ENCODE measurements at regions not wholly inside any gene's neighbourhood (a gene's known extent, or its start where the extent isn't known, plus 50 kb on each side); places are given as distances from the start of the nearest gene placed in this dataset.

DNA sequence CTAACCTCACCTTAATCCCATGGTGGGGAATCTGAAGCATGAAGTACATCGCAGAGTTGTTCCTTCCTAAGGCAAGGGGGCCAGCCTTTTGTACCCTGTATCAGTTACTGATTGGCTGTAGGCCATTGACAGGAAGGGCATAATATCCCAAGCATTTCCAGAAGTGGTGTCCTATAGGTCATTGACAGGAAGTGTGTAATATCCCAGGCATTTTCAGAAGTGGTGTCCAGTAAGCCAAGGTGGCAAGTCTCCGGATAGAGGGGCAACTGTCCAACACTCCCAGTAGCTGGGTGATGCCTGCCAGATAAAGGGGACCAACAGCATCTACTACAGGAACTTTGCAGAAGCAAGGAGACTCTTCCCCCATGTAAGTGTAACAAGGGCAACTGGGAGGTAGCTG, 52.1 kb upstream of the MYRIP start:
- DNase-seq = no peak
- BruUV-seq (replicated peaks) = no TSS peak
- Mint-ChIP-seq H3K36me3 (ENCODE audit: insufficient read depth, unreplicated experiment) (no peaks in the 10 kb centered on the region), H3K27ac (ENCODE audit: unreplicated experiment) (no peak overlapping the region), H3K4me3 (ENCODE audit: low read depth, unreplicated experiment) (no peak overlapping the region), H3K27me3 (ENCODE audit: unreplicated experiment) (peaks cover 12% of the 10 kb centered on the region), H3K4me1 (ENCODE audit: low read depth, unreplicated experiment) (peaks cover 8% of the 10 kb centered on the region), H3K9me3 (ENCODE audit: low read depth, unreplicated experiment) (no peaks in the 10 kb centered on the region)
- intact Hi-C loops (cut with micrococcal nuclease; ENCODE audit: unreplicated experiment) = no loop called here
- CTCF ChIA-PET = no interaction called here
- TF ChIP-seq, protein P1, sequence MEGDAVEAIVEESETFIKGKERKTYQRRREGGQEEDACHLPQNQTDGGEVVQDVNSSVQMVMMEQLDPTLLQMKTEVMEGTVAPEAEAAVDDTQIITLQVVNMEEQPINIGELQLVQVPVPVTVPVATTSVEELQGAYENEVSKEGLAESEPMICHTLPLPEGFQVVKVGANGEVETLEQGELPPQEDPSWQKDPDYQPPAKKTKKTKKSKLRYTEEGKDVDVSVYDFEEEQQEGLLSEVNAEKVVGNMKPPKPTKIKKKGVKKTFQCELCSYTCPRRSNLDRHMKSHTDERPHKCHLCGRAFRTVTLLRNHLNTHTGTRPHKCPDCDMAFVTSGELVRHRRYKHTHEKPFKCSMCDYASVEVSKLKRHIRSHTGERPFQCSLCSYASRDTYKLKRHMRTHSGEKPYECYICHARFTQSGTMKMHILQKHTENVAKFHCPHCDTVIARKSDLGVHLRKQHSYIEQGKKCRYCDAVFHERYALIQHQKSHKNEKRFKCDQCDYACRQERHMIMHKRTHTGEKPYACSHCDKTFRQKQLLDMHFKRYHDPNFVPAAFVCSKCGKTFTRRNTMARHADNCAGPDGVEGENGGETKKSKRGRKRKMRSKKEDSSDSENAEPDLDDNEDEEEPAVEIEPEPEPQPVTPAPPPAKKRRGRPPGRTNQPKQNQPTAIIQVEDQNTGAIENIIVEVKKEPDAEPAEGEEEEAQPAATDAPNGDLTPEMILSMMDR (IDR thresholded peaks at IDR 0.05; ENCODE audit: unreplicated experiment) = no peak

Data from Calu3 (cell line).